ENCODE measurements at regions not wholly inside any gene's neighbourhood (a gene's known extent, or its start where the extent isn't known, plus 50 kb on each side); places are given as distances from the start of the nearest gene placed in this dataset.

GRCh38 chr4:174388461-174389145 lies 104.9 kb downstream of the CEP44 start:
- no peak overlapping the region for H3K27ac ChIP-seq (replicated peaks)
- no peak overlapping the region for H3K4me3 ChIP-seq (replicated peaks; ENCODE audit: insufficient read depth, low read length)
- no peaks in the 10 kb centered on the region for H3K27me3 ChIP-seq (ENCODE audit: insufficient read depth, poor library complexity, severe bottlenecking)
- DNase-seq (ENCODE audit: low read depth in 1 of 2, low spot score in 1 of 2), result no peak
- TF ChIP-seq, protein P1, sequence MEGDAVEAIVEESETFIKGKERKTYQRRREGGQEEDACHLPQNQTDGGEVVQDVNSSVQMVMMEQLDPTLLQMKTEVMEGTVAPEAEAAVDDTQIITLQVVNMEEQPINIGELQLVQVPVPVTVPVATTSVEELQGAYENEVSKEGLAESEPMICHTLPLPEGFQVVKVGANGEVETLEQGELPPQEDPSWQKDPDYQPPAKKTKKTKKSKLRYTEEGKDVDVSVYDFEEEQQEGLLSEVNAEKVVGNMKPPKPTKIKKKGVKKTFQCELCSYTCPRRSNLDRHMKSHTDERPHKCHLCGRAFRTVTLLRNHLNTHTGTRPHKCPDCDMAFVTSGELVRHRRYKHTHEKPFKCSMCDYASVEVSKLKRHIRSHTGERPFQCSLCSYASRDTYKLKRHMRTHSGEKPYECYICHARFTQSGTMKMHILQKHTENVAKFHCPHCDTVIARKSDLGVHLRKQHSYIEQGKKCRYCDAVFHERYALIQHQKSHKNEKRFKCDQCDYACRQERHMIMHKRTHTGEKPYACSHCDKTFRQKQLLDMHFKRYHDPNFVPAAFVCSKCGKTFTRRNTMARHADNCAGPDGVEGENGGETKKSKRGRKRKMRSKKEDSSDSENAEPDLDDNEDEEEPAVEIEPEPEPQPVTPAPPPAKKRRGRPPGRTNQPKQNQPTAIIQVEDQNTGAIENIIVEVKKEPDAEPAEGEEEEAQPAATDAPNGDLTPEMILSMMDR (IDR thresholded peaks at IDR 0.05; ENCODE audit: insufficient read depth, low read length), result no peak
- TF ChIP-seq SPI1 (IDR thresholded peaks at IDR 0.05; ENCODE audit: borderline replicate concordance, low read depth) (no peak), GABPA (IDR thresholded peaks at IDR 0.05; ENCODE audit: low read depth) (no peak), REST (IDR thresholded peaks at IDR 0.05; ENCODE audit: insufficient replicate concordance, low read depth) (no peak), POLR2AphosphoS5 (IDR thresholded peaks at IDR 0.05; ENCODE audit: low read depth) (no peak)

- no peak for DNase-seq (ENCODE audit: low read depth in 1 of 2, low spot score in 1 of 2)
- TF ChIP-seq GABPA (IDR thresholded peaks at IDR 0.05; ENCODE audit: low read depth) (no peak), POLR2AphosphoS5 (IDR thresholded peaks at IDR 0.05; ENCODE audit: low read depth) (no peak), SPI1 (IDR thresholded peaks at IDR 0.05; ENCODE audit: borderline replicate concordance, low read depth) (no peak), REST (IDR thresholded peaks at IDR 0.05; ENCODE audit: insufficient replicate concordance, low read depth) (no peak)
- TF ChIP-seq, protein P1 (IDR thresholded peaks at IDR 0.05; ENCODE audit: insufficient read depth, low read length), result no peak
- Histone ChIP-seq H3K27ac (replicated peaks) (no peak overlapping the region), H3K27me3 (ENCODE audit: insufficient read depth, poor library complexity, severe bottlenecking) (no peaks in the 10 kb centered on the region), H3K4me3 (replicated peaks; ENCODE audit: insufficient read depth, low read length) (no peak overlapping the region)
These were observed 104.0 kb downstream of the CEP44 start for GRCh38 chr4:174387721-174388120.

GRCh38 chr4:174387143-174387542 lies 103.4 kb downstream of the CEP44 start:
- H3K27ac ChIP-seq (replicated peaks), result no peak overlapping the region
- H3K27me3 ChIP-seq (ENCODE audit: insufficient read depth, poor library complexity, severe bottlenecking), result no peaks in the 10 kb centered on the region
- no peak for TF ChIP-seq POLR2AphosphoS5 (IDR thresholded peaks at IDR 0.05; ENCODE audit: low read depth)
- no peak for TF ChIP-seq REST (IDR thresholded peaks at IDR 0.05; ENCODE audit: insufficient replicate concordance, low read depth)
- no peak for TF ChIP-seq SPI1 (IDR thresholded peaks at IDR 0.05; ENCODE audit: borderline replicate concordance, low read depth)
- TF ChIP-seq, protein P1 (IDR thresholded peaks at IDR 0.05; ENCODE audit: insufficient read depth, low read length), result no peak
- no peak for TF ChIP-seq GABPA (IDR thresholded peaks at IDR 0.05; ENCODE audit: low read depth)
- H3K4me3 ChIP-seq (replicated peaks; ENCODE audit: insufficient read depth, low read length), result no peak overlapping the region
- no peak for DNase-seq (ENCODE audit: low read depth in 1 of 2, low spot score in 1 of 2)
